Lung microvascular endothelial cell (primary cell): ENCODE measurements at regions not wholly inside any gene's neighbourhood (a gene's known extent, or its start where the extent isn't known, plus 50 kb on each side); places are given as distances from the start of the nearest gene placed in this dataset.

ENCODE experiments used
- DNase-seq, 2 donors: peaks; one replicate each; pipeline versions ENCODE4 v3.0.0 to v3.0.0-alpha.2; 2010; ENCODE audit warnings: low read depth in 2 of 2

- DNase-seq = no peak
These were observed 61.0 kb downstream of the MRGPRX1 start for GRCh38 chr11:18878211-18878610.

- DNase-seq = no peak
These were observed 73.3 kb downstream of the MRGPRX1 start for GRCh38 chr11:18865951-18866350.

- no peak for DNase-seq
These were observed 73.7 kb upstream of the PTPN5 start for GRCh38 chr11:18865261-18865660.

- DNase-seq = peak; percentile 34 to 60
These were observed 61.6 kb upstream of the PTPN5 start for GRCh38 chr11:18853086-18853720.

GRCh38 chr11:18849406-18849805 is 57.8 kb upstream of the PTPN5 start:
- no peak for DNase-seq

- DNase-seq = peak; percentile 47 to 57
These were observed 53.3 kb upstream of the PTPN5 start for GRCh38 chr11:18844753-18845367.
